GM18858 (cell line): ENCODE measurements at regions not wholly inside any gene's neighbourhood (a gene's known extent, or its start where the extent isn't known, plus 50 kb on each side); places are given as distances from the start of the nearest gene placed in this dataset.
A peak's percentile ranks its signal among the peaks of the same experiment; 100 is the strongest.
"Not testable (repeated sequence)": the region's sequence is repeated elsewhere in the genome, so short reads cannot be mapped to it uniquely, and the experiment has no call there.

Source experiments
- ATAC-seq: cut with Tn5 transposase; IDR thresholded peaks from one replicate; pipeline ENCODE4 v1.9.1; 2021; ENCODE audit not compliant: unreplicated experiment

DNA sequence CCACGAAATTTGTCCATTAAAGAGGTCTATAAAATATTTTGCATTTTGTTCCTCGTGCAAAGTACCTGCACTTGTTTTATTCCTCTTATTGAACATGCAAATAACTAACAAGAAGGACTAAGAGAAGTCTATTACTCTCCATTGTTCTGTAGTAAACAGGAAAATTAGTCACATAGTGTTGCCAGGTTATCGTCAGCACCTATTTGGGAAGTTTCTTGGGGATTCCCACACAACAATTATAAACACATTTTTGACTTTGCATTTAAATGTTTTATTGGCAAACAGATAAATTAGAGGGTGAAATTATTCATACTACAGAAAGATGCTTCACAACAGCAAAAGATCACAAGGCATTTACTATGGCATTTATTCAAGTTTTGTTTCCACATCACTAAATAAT is 174.5 kb downstream of the ZC3H11B start:
- ATAC-seq, result no peak

DNA sequence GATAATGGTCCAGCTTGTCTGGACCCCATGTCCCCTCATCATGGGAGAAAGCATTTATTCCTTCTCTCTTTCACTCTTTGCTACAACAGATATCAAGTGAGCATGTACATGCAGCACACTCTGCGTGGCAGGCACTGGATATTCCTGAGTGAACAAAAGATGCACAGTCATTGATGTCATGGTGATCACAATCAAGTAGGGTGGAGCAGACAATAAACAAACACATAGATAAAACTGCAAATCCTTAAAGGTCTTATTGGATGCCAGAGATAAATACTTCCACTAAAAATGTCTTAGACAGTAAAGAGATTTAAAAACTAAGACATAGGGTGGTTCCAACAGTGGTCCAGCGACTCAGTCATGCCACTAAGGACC is 178.0 kb downstream of the ZC3H11B start:
- no peak for ATAC-seq

DNA sequence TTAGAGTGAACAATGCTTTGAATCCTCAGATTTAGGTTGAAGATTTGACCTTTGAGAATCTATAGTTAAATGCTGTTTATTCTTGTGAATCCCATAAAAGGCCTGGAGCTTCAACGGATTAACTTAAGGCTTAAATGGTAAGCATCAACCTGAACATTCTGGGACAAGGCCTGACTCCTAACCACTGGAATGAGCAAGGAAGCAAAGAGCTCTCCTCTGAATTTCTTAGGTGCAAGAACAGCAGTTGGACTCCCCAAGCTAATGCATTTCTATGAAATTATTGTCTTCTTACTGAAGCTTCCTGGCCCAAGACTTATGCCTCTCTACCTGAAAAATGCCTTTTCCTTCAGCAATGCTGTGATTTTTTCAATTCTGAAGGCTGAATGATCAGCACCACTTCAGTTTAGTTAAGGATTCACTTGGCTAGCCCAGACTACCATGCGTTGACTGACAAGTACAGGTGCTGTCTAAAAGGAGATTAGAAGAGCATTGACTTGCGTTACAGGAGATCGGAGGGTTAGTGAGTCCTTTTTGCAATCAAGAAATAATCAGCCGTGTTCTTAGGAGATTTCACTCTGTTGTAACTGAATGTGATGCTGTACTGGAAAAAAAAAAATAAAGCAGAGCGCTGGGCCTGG is 178.5 kb downstream of the ZC3H11B start:
- ATAC-seq, result no peak

DNA sequence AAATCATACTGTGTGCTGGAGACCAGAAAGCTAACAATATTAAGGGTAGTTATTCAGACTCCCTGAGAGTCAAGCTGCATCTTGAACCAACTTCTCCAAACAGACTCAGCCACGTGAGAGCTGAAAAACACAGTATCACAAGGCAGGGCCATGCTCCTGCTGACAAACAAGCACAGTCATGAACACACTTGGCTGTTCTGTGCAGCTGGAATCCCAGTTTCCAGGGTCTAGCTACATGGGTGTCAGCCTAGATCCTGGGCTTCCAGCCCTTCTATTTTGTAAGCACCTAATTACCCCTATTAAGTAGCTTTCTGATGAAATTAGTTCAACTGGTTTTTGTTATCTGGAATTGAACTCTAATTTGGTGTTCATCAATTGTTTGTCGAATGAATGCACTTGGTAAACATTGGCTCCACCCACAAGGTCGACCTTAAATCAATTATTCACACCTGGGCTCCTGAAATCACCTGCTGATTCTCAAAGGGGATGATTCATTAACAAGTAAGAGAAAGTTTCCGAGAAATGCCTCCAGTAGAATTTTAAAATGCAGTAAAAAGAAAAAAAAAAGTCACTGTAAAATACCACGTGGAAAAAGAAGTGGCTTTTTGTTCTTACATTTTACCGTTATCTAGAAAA is 179.3 kb downstream of the ZC3H11B start:
- ATAC-seq, result no peak

DNA sequence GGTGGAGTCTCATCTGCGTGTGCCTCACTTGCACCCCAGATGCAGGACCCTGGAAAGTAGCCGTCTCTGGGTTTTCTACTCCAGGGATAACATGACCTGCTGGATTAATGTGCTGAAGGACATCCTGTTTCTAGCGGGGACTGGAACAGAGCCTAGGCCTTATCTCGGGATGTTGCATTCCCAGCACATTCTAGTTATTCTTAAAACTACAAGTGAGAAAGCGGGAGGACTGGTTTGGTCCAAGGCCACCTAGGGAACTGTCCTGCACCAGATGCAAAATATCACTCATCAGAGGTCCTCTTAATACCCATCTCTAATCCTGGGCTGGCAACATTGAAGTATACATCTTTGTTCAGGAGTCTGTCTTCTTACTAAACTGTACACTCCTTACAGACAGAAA is 179.9 kb downstream of the ZC3H11B start:
- no peak for ATAC-seq

DNA sequence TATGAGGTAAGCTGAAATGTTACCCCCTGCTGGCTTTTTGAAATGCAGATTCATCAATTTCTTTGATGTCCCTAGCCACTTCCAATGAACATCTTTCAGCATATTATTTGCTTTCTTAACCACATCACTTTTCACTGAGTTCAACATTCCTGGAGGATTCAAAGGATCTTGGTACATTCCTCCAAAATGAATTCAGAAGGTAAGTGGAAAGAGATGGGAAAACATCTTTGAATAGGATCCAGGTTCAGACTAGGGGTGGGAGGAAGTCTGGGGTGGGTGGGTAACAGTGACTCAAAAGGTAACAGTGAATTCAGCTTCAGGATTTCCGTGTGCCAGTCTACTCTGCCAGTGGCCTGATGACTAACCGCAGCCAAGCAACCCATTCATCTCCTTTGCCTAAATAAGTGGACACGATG is 180.7 kb downstream of the ZC3H11B start:
- ATAC-seq, result no peak

DNA sequence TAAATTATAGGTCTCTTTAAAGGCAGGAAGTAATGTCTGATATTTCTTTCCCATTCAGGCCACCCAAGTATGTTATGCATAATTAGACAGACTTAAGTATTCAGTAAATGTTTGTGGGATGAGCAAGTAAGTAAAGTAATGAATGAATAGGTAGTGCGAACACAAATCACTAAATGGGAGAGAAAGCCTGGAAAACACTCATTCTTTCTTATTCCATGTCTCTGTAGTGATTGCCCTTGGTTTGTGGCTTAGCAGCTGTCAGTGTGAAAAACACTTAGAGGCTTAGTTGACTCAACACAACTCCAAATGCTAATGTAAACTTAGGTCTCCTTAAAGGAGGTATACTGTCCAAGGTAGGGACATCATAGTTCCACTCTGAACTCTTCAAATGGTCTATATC is 182.5 kb downstream of the ZC3H11B start:
- ATAC-seq, result no peak

DNA sequence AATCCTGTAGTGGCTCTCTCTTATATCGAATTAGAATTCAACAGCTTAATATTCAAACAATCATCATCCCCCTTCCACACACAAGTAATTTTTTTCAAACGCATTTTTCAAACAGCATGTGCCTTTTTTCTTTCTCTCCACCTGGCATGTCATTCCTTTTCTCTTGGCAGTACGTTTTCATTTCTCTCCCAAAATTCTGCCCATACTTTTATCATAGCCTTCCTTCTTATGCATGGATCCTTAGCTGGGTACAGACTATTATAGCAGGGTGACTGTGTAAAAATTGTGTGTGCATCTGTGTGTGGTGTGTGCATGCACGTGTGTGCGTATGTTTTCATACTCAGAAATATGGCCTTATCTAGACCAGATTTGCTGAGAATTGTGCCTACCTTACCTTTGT is 184.3 kb downstream of the ZC3H11B start:
- ATAC-seq, result no peak

DNA sequence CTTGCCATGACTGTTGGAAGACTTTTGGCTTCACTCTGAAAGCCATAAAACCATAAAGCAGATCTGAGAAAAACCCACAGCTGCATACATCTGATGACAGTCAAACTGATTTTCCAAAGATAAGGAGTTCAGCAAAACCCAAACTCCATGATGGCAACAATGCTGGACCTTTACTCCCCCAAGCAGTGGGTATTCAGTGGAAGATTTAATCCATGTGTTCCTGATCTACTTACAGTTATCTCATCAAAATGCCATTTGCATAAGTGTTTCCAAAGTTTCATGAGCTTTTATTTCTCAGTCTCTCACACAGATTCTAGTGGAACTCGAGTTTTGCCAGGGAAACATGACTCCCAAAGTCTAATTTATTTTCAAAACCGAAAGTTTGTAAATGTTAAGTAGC is 184.9 kb downstream of the ZC3H11B start:
- ATAC-seq, result no peak

DNA sequence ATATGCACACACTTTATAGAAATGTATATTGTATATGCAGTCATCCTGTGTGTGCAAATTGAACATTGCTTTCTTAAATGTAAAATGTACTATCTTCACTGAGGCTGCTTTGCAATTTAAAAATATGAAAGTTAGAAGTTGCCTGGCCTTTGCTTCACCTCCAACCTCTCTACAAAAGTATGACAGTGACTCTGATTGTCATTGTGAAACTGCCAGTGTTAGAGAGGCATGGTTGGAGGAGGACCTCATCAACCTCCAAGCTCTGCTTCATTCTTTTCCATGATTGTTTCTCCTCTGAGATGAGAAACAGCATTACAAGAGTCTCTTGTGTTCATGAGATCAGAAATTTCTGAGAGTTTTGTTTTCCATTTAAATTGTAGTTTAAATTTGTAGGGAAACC is 185.5 kb downstream of the ZC3H11B start:
- peak; percentile 62 for ATAC-seq

DNA sequence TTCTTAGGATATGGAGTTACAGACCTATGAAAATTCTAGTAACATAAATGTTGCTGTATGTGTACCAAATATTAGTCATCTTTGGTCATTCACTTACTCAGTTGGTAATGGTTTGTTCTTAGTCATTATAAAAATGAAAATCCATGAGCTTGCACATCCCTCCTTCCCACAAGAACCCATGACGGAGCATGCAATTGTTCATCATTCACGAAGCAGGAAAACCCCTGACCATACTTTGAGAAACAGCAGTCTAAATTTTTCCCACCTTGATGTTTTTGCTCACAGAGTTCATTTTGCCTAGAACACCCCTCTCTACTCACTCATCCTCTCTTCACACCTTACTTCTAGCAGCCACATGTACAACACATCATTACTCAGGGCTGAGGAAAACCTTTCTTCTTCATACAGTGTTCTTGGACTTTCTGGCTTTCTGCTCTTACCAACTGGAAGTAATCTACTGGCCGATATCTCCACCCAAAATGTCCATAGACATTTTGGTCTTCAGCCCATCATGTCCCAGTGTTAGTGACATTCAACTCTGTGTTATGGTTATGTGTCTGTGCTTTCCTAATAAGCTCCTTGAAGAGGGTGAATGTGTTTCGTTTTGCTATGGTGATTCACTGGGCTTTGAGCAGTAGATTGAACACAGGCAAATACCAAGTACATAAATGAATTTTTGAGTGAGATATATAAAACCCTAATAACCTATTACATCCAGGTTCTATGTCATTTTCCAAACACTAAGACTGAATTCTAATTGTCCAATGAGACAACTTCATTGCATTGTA is 189.9 kb downstream of the ZC3H11B start:
- no peak for ATAC-seq

DNA sequence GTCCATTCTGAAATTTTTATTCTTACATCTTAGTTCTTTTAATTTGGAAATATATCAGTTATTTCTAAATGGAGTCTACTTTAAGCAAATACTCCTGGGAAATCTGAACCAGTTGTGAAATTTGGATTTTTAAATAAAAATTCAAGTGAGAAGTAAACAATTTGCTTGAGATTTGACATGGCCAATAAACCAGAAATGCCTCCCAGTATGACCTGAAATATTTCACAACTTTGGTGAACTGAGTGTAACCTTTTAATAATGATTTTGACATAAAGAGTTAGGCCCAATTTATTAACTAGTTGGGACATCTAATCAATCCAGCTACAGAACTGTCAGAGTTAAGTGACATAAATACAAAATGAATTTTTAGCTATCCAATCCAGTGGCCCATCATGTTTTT is 192.0 kb downstream of the ZC3H11B start:
- no peak for ATAC-seq

DNA sequence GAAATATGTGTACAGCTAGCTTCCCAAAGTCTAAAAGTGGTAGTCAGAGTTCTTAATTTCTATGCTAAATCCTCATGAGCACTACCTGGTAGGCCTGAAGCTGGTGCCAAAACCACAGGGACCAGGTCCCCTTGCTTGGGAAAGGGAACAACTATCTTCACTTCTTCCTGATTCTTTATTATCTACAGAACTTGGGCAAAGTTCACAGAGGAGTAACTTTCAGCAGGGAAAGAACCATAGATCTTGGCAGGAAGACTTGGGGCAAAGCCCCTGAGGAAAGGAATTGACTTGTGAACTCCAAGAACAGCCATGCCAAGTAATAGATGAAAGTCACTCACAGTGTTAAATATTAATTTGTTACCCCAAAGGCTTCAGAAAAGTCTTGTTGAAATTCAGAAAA is 193.0 kb downstream of the ZC3H11B start:
- ATAC-seq, result no peak

DNA sequence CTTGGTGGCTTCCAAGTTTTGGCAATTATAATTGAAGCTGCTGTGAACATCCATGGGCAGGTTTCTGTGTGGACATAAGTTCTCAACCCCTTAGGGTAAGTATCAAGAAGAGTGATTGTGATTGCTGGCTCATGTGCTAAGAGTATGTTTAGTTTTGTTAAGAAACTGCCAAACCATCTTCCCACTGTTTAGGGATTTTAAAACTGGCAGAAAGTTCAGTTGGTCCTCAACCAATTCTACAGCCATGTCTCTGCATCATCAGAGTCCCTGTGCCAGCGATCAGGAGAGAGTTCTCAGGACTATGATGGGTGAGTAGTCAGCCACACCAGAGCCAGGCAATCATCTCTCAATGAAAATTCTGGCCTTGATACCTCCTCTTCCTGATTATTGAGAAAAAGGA is 193.8 kb downstream of the ZC3H11B start:
- no peak for ATAC-seq

DNA sequence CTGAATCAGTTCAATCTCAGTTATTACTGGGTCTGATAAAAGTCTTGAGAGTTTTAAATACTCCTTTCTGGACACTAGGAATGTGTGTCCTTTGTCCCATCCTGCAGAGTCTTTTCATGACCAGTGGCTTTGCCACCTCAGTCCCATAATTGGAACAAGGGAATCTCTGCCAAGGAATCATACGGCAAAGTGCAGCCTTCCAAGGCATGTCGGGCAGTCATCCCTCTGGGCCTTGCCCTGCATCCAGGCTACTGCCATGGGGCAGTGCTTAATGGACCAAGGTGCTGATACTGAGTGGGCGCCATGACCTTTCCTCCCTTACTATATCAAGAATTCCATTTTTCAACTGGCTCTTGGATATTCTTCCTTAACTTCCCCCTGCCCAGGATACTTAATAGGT is 195.3 kb downstream of the ZC3H11B start:
- ATAC-seq, result no peak

DNA sequence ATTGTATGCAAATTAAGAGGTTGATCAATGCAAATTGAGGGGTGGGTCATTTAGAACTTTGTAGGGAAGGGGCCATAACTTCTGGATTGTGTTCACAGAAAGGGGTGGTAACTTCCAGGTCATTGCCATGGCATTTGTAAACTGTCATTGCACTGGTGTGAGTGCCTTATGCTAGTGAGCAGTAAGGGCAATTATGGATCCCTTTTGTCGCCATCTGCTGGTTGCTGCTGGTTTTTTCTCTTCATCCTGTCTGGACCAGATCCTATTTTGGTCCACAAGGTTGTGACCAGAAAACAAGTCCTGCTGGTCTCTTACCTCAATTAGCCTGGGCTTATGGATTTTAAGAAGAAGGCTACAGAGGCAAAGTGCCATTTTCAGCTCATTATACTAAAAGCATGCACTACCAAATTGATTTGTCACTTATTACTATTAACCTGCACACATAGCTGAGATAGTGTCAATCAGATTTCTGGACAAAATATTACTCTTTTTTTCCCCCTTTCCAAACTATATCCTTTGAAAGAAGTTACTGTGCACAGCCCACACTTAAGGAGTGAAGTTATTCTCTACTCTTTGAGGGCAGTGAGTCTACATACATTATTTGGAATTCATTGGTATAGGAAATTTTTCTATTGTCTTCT is 196.2 kb downstream of the ZC3H11B start:
- ATAC-seq, result peak; percentile 97

DNA sequence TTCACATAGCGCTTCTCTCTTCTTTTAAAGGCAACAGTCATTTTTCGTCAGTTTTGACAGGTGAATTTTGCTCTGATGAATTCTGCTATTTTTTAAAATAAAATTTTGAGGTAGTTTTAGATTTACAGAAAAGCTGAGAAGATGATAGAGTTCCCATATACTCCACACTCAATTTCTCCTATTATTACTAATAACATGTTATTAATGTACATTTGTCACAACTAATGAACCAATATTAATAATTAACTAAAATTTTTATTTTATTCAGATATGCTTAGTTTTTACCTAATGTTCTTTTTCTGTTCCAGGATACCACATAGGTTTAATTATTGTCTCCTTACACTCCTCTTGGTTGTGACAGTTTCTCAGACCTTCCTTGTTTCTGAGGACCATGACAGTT is 197.0 kb downstream of the ZC3H11B start:
- ATAC-seq, result no peak

DNA sequence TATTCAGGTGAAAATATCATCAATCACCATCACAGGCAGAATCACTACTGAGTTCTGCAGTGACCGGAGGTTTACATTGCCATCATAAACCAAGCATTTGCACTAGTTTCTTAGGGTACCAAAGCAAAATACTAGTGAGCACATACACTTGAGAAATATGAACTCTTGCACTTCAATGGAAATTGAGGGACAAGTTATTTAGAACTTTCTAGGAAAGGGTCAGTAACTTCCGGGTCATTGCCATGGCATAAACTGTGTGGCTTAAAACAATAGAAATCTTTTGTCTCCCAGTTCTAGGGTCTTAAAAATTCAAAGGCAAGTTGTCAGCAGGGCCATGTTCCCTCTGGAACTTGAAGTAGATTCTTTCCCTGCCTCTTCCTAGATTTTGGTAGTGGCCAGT is 197.5 kb downstream of the ZC3H11B start:
- ATAC-seq, result no peak

DNA sequence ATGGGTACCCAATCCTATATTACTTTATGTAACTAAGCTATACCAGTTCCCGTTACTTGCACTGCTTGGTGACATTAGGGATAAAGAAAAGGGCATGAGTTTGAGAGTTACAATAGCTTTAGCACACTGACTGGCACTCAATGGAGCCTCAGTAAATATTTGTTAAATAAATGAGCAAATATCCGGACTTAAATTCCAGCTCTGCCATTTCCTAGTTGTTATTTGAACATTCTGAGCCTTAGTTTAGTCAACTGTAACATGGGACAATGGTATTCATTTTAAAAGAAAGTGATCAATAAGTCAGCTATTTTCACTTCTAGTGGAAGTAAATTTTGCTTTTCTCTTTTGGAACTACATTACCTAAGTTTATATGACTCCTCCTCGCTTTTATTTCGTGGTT is 198.7 kb downstream of the ZC3H11B start:
- ATAC-seq, result no peak

DNA sequence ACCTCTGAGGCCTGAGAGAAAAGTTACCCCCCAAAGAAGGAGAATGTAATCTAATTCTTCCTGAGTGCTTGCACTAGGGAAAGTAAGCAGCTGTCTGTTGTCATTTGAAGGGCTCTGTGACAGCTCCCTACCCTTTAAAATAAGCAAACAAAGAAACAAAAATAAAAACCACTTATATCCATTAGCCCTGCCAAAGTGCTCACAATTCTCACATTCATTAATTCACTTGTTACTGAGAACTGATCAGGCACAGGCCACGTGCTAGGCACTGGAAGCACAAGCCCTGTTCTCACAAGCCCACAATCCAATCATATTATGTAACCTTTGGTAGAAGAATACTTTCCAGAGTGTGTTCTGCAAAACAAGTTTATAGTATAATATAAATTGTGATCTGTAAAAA is 199.4 kb downstream of the ZC3H11B start:
- ATAC-seq, result no peak

DNA sequence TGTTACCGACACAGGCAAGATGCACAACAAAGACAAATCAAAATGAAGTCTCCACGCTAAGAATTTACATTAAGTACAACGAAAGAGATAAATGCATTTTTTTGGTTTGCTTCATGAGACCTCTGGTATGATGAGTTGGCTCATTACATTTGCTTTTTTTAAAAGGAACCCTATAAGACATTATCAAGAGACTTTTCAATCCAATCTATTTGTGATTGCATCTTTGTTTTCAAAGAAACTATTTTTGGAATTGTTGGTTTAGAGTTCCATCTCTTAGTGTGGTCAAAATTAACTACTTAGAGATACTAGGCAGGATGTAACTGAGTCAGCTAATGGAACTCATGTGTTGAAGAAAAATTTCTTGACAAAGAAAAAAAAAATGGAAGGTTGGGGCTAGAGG is 200.1 kb downstream of the ZC3H11B start:
- ATAC-seq, result no peak

DNA sequence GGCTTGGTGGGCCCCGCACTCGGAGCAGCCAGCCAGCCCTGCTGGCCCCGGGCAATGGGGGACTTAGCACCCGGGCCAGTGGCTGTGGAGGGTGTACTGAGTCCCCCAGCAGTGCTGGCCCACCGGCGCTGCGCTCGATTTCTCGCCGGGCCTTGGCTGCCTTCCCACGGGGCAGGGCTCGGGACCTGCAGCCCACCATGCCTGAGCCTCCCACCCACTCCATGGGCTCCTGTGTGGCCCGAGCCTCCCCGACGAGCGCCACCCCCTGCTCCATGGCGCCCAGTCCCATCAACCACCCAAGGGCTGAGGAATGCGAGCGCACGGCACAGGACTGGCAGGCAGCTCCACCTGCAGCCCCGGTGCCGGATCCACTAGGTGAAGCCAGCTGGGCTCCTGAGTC is 202.2 kb downstream of the ZC3H11B start:
- ATAC-seq, result not testable (repeated sequence)
